H9 (cell line): ENCODE measurements at regions not wholly inside any gene's neighbourhood (a gene's known extent, or its start where the extent isn't known, plus 50 kb on each side); places are given as distances from the start of the nearest gene placed in this dataset.

Experiments used
- DNase-seq: peaks from one replicate; pipeline ENCODE4 v3.0.0-alpha.2; 2017
- H2AFZ ChIP-seq: one replicate; pipeline ENCODE4 v1.6.1; 2013; ENCODE audit warnings: mild to moderate bottlenecking, low read length, control low read depth, moderate library complexity
- H2AK5ac ChIP-seq: 2 replicates; pipeline ENCODE4 v1.6.1; 2013; ENCODE audit warnings: low read length, control low read depth, mixed read lengths; ENCODE audit not compliant: insufficient read length
- H2BK120ac ChIP-seq: one replicate; pipeline ENCODE4 v1.6.1; 2013; ENCODE audit warnings: low read depth, mild to moderate bottlenecking, low read length, control low read depth, inconsistent platforms; ENCODE audit not compliant: poor library complexity, severe bottlenecking
- H2BK12ac ChIP-seq: 2 replicates; pipeline ENCODE4 v1.6.1; 2013; ENCODE audit warnings: low read length, control low read depth, mixed read lengths, low read depth; ENCODE audit not compliant: insufficient read length
- H2BK15ac ChIP-seq: 2 replicates; pipeline ENCODE4 v1.6.1; 2013; ENCODE audit warnings: low read depth, low read length, control low read depth
- H2BK20ac ChIP-seq: one replicate; pipeline ENCODE4 v1.6.1; 2013; ENCODE audit warnings: low read depth, mild to moderate bottlenecking, low read length, control low read depth, inconsistent platforms; ENCODE audit not compliant: poor library complexity, severe bottlenecking
- H2BK5ac ChIP-seq: 2 replicates; pipeline ENCODE4 v1.6.1; 2013; ENCODE audit warnings: low read length, control low read depth, mixed read lengths; ENCODE audit not compliant: insufficient read length
- H3K14ac ChIP-seq: 2 replicates; pipeline ENCODE4 v1.6.1; 2013; ENCODE audit warnings: low read length, control low read depth; ENCODE audit not compliant: insufficient read depth
- H3K18ac ChIP-seq: 2 replicates; pipeline ENCODE4 v1.6.1; 2013; ENCODE audit warnings: low read depth, mild to moderate bottlenecking, mixed read lengths, low read length, control low read depth; ENCODE audit not compliant: insufficient read length
- H3K23ac ChIP-seq: 2 replicates; pipeline ENCODE4 v1.6.1; 2013; ENCODE audit warnings: low read length, control low read depth, mixed read lengths, low read depth; ENCODE audit not compliant: insufficient read length
- H3K23me2 ChIP-seq: 2 replicates; pipeline ENCODE4 v1.6.1; 2013; ENCODE audit warnings: low read depth, mild to moderate bottlenecking, mixed read lengths, low read length, control low read depth; ENCODE audit not compliant: insufficient read length, poor library complexity, severe bottlenecking
- H3K27ac ChIP-seq: 2 replicates; pipeline ENCODE4 v1.5.1; 2013; ENCODE audit warnings: low read length, control low read depth, mixed read lengths, low read depth; ENCODE audit not compliant: insufficient read length
- H3K27me3 ChIP-seq: 2 replicates; pipeline ENCODE4 v1.6.1; 2013; ENCODE audit warnings: low read length, control low read depth, inconsistent platforms; ENCODE audit not compliant: insufficient read depth
- H3K4ac ChIP-seq: 2 replicates; pipeline ENCODE4 v1.6.1; 2013; ENCODE audit warnings: low read depth, mild to moderate bottlenecking, control low read depth, inconsistent platforms, low read length, moderate library complexity
- H3K4me1 ChIP-seq: 2 replicates; pipeline ENCODE4 v1.6.1; 2013; ENCODE audit warnings: low read length, control low read depth, inconsistent platforms; ENCODE audit not compliant: insufficient read depth
- H3K4me2 ChIP-seq: 2 replicates; pipeline ENCODE4 v1.6.1; 2013; ENCODE audit warnings: low read length, control low read depth, mixed read lengths; ENCODE audit not compliant: insufficient read length, insufficient read depth
- H3K56ac ChIP-seq: 2 replicates; pipeline ENCODE4 v1.6.1; 2013; ENCODE audit warnings: low read depth, mild to moderate bottlenecking, mixed read lengths, low read length, control low read depth; ENCODE audit not compliant: insufficient read length
- H3K79me1 ChIP-seq: 2 replicates; pipeline ENCODE4 v1.6.1; 2013; ENCODE audit warnings: low read depth, mild to moderate bottlenecking, moderate library complexity, low read length, control low read depth, inconsistent platforms; ENCODE audit not compliant: insufficient read depth, poor library complexity, severe bottlenecking
- H3K79me2 ChIP-seq: 2 replicates; pipeline ENCODE4 v1.6.1; 2013; ENCODE audit warnings: low read length, control low read depth, inconsistent platforms; ENCODE audit not compliant: insufficient read depth
- H3K9ac ChIP-seq: 2 replicates; pipeline ENCODE4 v1.6.1; 2013; ENCODE audit warnings: low read length, control low read depth, mixed read lengths; ENCODE audit not compliant: insufficient read length; ENCODE audit errors: extremely low read depth
- H3K9me3 ChIP-seq: one replicate; pipeline ENCODE4 v1.6.1; 2013; ENCODE audit warnings: low read depth, low read length, inconsistent platforms; ENCODE audit not compliant: control insufficient read depth
- H3T11ph ChIP-seq: one replicate; pipeline ENCODE4 v1.6.1; 2013; ENCODE audit warnings: mild to moderate bottlenecking, low read length, control low read depth, inconsistent platforms
- H4K20me1 ChIP-seq: one replicate; pipeline ENCODE4 v1.6.1; 2013; ENCODE audit not compliant: control insufficient read depth, insufficient read length, insufficient read depth
- H4K5ac ChIP-seq: 2 replicates; pipeline ENCODE4 v1.6.1; 2013; ENCODE audit warnings: low read depth, mild to moderate bottlenecking, mixed read lengths, low read length, control low read depth; ENCODE audit not compliant: insufficient read length
- H4K8ac ChIP-seq: replicated peaks from 2 replicates; pipeline ENCODE4 v1.6.1; 2013; ENCODE audit warnings: low read length, control low read depth, mixed read lengths, low read depth; ENCODE audit not compliant: insufficient read length
- H4K91ac ChIP-seq: 2 replicates; pipeline ENCODE4 v1.6.1; 2013; ENCODE audit warnings: low read depth, mild to moderate bottlenecking, moderate library complexity, mixed read lengths, low read length, control low read depth; ENCODE audit not compliant: insufficient read length
- H3K27ac Mint-ChIP-seq, 3 experiments: 2 replicates in 2 of 3; 3 replicates in 1 of 3; pipeline ENCODE4 v1.8.0; 2020 to 2021; ENCODE audit warnings: mixed read lengths in 3 of 3, mild to moderate bottlenecking in 1 of 3, moderate library complexity in 1 of 3
- H3K27me3 Mint-ChIP-seq: 2 replicates; pipeline ENCODE4 v1.8.0; 2021; ENCODE audit warnings: low read depth, mild to moderate bottlenecking, moderate library complexity, mixed read lengths
- H3K36me3 Mint-ChIP-seq, 3 experiments: 2 replicates in 2 of 3; 3 replicates in 1 of 3; pipeline ENCODE4 v1.8.0; 2020 to 2021; ENCODE audit warnings: low read depth in 3 of 3, mixed read lengths in 3 of 3; ENCODE audit not compliant: insufficient read depth in 1 of 3
- H3K4me1 Mint-ChIP-seq, 2 experiments: 2 replicates each; pipeline ENCODE4 v1.8.0; 2020; ENCODE audit warnings: mixed read lengths in 2 of 2
- H3K4me3 Mint-ChIP-seq, 2 experiments: 2 replicates in 1 of 2; 3 replicates in 1 of 2; pipeline ENCODE4 v1.8.0; 2020 to 2021; ENCODE audit warnings: mild to moderate bottlenecking in 2 of 2, mixed read lengths in 2 of 2, moderate library complexity in 1 of 2
- H3K9me3 Mint-ChIP-seq, 2 experiments: 2 replicates in 1 of 2; 3 replicates in 1 of 2; pipeline ENCODE4 v1.8.0; 2020; ENCODE audit warnings: mild to moderate bottlenecking in 2 of 2, mixed read lengths in 2 of 2, moderate library complexity in 1 of 2
- CTCF ChIP-seq: fragments of 200-600 bp; sonication (generic); conservative IDR thresholded peaks from 3 replicates; pipeline ENCODE4 v1.8.0; 2021; ENCODE audit warnings: antibody characterized with exemption, mild to moderate bottlenecking
- WGBS: extraction: QIAGEN DNeasy Blood & Tissue Kit; methylation state at CpG from one replicate; pipeline ENCODE4 v1.1.7; 2013; ENCODE audit warnings: missing lambda C conversion rate, low lambda C conversion rate, mixed read lengths; ENCODE audit not compliant: insufficient read length; ENCODE audit errors: extremely low coverage; 5-methylcytosine and 5-hydroxymethylcytosine counted together

GRCh38 chr4:54525602-54526001 is 132.2 kb upstream of the KIT start:
- no peak for TF ChIP-seq CTCF
- Histone ChIP-seq H3K56ac (no peak overlapping the region), H3K79me1 (no peaks in the 10 kb centered on the region), H3K4me2 (no peak overlapping the region), H3K4ac (no peak overlapping the region), H3K14ac (no peak overlapping the region), H2BK120ac (no peak overlapping the region), H2AFZ (no peak overlapping the region), H3K9me3 (no peaks in the 10 kb centered on the region), H4K91ac (no peak overlapping the region), H3K27ac (no peak overlapping the region), H2BK20ac (no peak overlapping the region), H2AK5ac (no peak overlapping the region), H3K27me3 (no peaks in the 10 kb centered on the region), H3K79me2 (no peaks in the 10 kb centered on the region), H3K23me2 (no peaks in the 10 kb centered on the region), H3K18ac (no peak overlapping the region), H2BK5ac (no peak overlapping the region), H3K9ac (no peak overlapping the region), H4K20me1 (no peaks in the 10 kb centered on the region), H3K4me1 (no peaks in the 10 kb centered on the region), H4K8ac (no peak overlapping the region), H3T11ph (no peak overlapping the region), H4K5ac (no peak overlapping the region), H2BK12ac (no peak overlapping the region), H2BK15ac (no peak overlapping the region), H3K23ac (no peak overlapping the region)
- H3K27me3 Mint-ChIP-seq, result no peaks in the 10 kb centered on the region; the same call in 1 of the 2 replicates
- no peak overlapping the region; a peak in 1 of 7 replicates for H3K27ac Mint-ChIP-seq
- H3K36me3 Mint-ChIP-seq, result no peaks in the 10 kb centered on the region; a peak in 1 of 7 replicates
- H3K4me1 Mint-ChIP-seq, result peaks cover 13 to 24% of the 10 kb centered on the region in 2 experiments
- WGBS, result no CpG with 5 or more reads among the region's 3 CpGs
- peaks cover 0 to 2% of the 10 kb centered on the region in 2 experiments; a peak in 2 of 5 replicates for H3K9me3 Mint-ChIP-seq
- DNase-seq, result no peak
- no peak overlapping the region for H3K4me3 Mint-ChIP-seq
